Breast epithelium (tissue), 3 donors: ENCODE measurements at regions not wholly inside any gene's neighbourhood (a gene's known extent, or its start where the extent isn't known, plus 50 kb on each side); places are given as distances from the start of the nearest gene placed in this dataset.
"Not testable (repeated sequence)": the region's sequence is repeated elsewhere in the genome, so short reads cannot be mapped to it uniquely, and the experiment has no call there.

Experiments
- CTCF ChIP-seq, 3 donors: fragments of 450-650 bp; IDR thresholded peaks; one replicate each; pipeline ENCODE4 v1.5.1; 2016 to 2017; ENCODE audit warnings: antibody characterized with exemption in 3 of 3, mild to moderate bottlenecking in 3 of 3, moderate library complexity in 3 of 3
- POLR2A ChIP-seq: fragments of 450-650 bp; IDR thresholded peaks from one replicate; pipeline ENCODE4 v1.6.1; 2016; ENCODE audit warnings: antibody characterized with exemption, mild to moderate bottlenecking, moderate library complexity

GRCh38 chr15:22572152-22572735, 113.5 kb downstream of the GOLGA6L22 start:
- TF ChIP-seq CTCF (IDR thresholded peaks at IDR 0.05); POLR2A: not testable (repeated sequence)
